K562 (cell line): ENCODE measurements at regions not wholly inside any gene's neighbourhood (a gene's known extent, or its start where the extent isn't known, plus 50 kb on each side); places are given as distances from the start of the nearest gene placed in this dataset.

ENCODE experiments used
- ARID3B ChIP-seq: fragments of 250-450 bp; sonication (Bioruptor Pico); IDR thresholded peaks from 2 replicates; pipeline ENCODE4 v1.4.0; 2020; ENCODE audit warnings: borderline replicate concordance
- BMI1 ChIP-seq: fragments of 150-350 bp; IDR thresholded peaks from 2 replicates; pipeline ENCODE4 v1.6.1; 2014; ENCODE audit warnings: low read length
- FOXJ2 ChIP-seq: fragments of 200-800 bp; sonication (Bioruptor generic); IDR thresholded peaks from 2 replicates; pipeline ENCODE4 v1.6.1; 2016; ENCODE audit warnings: missing genetic modification characterization, missing compliant biosample characterization
- HOMEZ ChIP-seq: fragments of 250-450 bp; sonication (Bioruptor Pico); IDR thresholded peaks from 2 replicates; pipeline ENCODE4 v1.4.0; 2020; ENCODE audit warnings: mild to moderate bottlenecking, moderate library complexity
- KDM1A ChIP-seq, 2 experiments: fragments of 450-650 bp; IDR thresholded peaks; 2 replicates each; pipeline ENCODE4 v1.6.1; 2016; ENCODE audit warnings: mild to moderate bottlenecking in 2 of 2
- KDM5B ChIP-seq: fragments of 200-600 bp; sonication (generic); IDR thresholded peaks from 2 replicates; pipeline ENCODE4 v1.6.1; 2012; ENCODE audit warnings: low read depth, mild to moderate bottlenecking, moderate library complexity, low read length, control low read depth, inconsistent platforms; ENCODE audit not compliant: insufficient replicate concordance
- NR4A1 ChIP-seq, 2 experiments: fragments of 250-450 bp in 1 of 2; fragments of 450-650 bp in 1 of 2; sonication (Bioruptor Pico) in 1 of 2; IDR thresholded peaks; 2 replicates each; pipeline versions ENCODE4 v1.4.0 to v1.6.1; 2016 to 2020; ENCODE audit warnings: mild to moderate bottlenecking in 2 of 2, missing compliant biosample characterization in 1 of 2, missing genetic modification characterization in 1 of 2, moderate library complexity in 1 of 2
- PHTF2 ChIP-seq: fragments of 250-450 bp; sonication (Bioruptor Pico); IDR thresholded peaks from 2 replicates; pipeline ENCODE4 v1.5.0; 2021; ENCODE audit warnings: mild to moderate bottlenecking
- RAD21 ChIP-seq, 2 experiments: fragments of 250-450 bp in 1 of 2; fragments of 450-650 bp in 1 of 2; sonication (Bioruptor Pico) in 1 of 2; formaldehyde crosslinking in 1 of 2; IDR thresholded peaks in 1 of 2; conservative IDR thresholded peaks in 1 of 2; 2 replicates each; pipeline versions ENCODE4 v1.4.0 to v1.8.0; 2020 to 2022; ENCODE audit warnings: mild to moderate bottlenecking in 2 of 2, moderate library complexity in 1 of 2
- TBL1XR1 ChIP-seq, 2 experiments: IDR thresholded peaks; 2 replicates each; pipeline ENCODE4 v1.6.1; 2012; ENCODE audit warnings: improper control_type of control experiment in 2 of 2, low read length in 2 of 2, mild to moderate bottlenecking in 1 of 2
- TEAD1 ChIP-seq, 2 experiments: fragments of 450-650 bp in 1 of 2; sonication (generic) in 1 of 2; formaldehyde crosslinking; IDR thresholded peaks; 2 replicates each; pipeline versions ENCODE4 v1.4.0 to v1.8.0; 2020 to 2022; ENCODE audit warnings: mild to moderate bottlenecking in 2 of 2, missing genetic modification reagents in 1 of 2
- USF2 ChIP-seq: sonication (generic); formaldehyde crosslinking; IDR thresholded peaks from 2 replicates; pipeline ENCODE4 v1.5.0; 2020; ENCODE audit warnings: missing genetic modification reagents
- ZBTB34 ChIP-seq: fragments of 250-450 bp; sonication (Bioruptor Pico); IDR thresholded peaks from 2 replicates; pipeline ENCODE4 v1.8.0; 2021; ENCODE audit warnings: mild to moderate bottlenecking, moderate library complexity
- ZC3H8 ChIP-seq: fragments of 450-650 bp; IDR thresholded peaks from 2 replicates; pipeline ENCODE4 v1.6.1; 2017
- ZNF263 ChIP-seq: sonication (generic); formaldehyde crosslinking; IDR thresholded peaks from 2 replicates; pipeline ENCODE4 v1.8.0; 2022; ENCODE audit warnings: mild to moderate bottlenecking, missing genetic modification reagents, borderline replicate concordance
- ZNF551 ChIP-seq: fragments of 250-450 bp; sonication (Bioruptor Pico); IDR thresholded peaks from 2 replicates; pipeline ENCODE4 v1.5.0; 2021; ENCODE audit warnings: mild to moderate bottlenecking, moderate library complexity
- TF ChIP-seq, protein P1 (sequence below): fragments of 250-450 bp; sonication (Bioruptor Pico); IDR thresholded peaks from 2 replicates; pipeline ENCODE4 v1.8.0; 2022; ENCODE audit warnings: inconsistent platforms

- peak; percentile 23 to 34; a peak in 1 of 4 replicates for TF ChIP-seq RAD21 (CRISPR knock-in tag; conservative IDR thresholded peaks at IDR 0.05 in 1 of 2, IDR thresholded peaks at IDR 0.05 in 1 of 2)
- no peak for TF ChIP-seq HOMEZ (CRISPR knock-in tag)
- peak; percentile 87 for TF ChIP-seq FOXJ2 (tag)
- TF ChIP-seq, protein P1, sequence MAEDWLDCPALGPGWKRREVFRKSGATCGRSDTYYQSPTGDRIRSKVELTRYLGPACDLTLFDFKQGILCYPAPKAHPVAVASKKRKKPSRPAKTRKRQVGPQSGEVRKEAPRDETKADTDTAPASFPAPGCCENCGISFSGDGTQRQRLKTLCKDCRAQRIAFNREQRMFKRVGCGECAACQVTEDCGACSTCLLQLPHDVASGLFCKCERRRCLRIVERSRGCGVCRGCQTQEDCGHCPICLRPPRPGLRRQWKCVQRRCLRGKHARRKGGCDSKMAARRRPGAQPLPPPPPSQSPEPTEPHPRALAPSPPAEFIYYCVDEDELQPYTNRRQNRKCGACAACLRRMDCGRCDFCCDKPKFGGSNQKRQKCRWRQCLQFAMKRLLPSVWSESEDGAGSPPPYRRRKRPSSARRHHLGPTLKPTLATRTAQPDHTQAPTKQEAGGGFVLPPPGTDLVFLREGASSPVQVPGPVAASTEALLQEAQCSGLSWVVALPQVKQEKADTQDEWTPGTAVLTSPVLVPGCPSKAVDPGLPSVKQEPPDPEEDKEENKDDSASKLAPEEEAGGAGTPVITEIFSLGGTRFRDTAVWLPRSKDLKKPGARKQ (CRISPR knock-in tag), result no peak
- peak in 1 of 2 experiments; percentile 32; a peak in 3 of 4 replicates for TF ChIP-seq KDM1A (IDR thresholded peaks at IDR 0.05)
- no peak for TF ChIP-seq NR4A1 (CRISPR knock-in tag; IDR thresholded peaks at IDR 0.05)
- TF ChIP-seq NR4A1 (tag; IDR thresholded peaks at IDR 0.05), result peak; percentile 66; the same call in 1 of the 2 replicates
- TF ChIP-seq PHTF2 (CRISPR knock-in tag), result no peak
- TF ChIP-seq BMI1, result no peak
- peak in 1 of 2 experiments; percentile 72; a peak in 2 of 4 replicates for TF ChIP-seq TBL1XR1 (IDR thresholded peaks at IDR 0.05; ENCODE audit: low read length in 2 of 2)
- TF ChIP-seq KDM5B, result peak; percentile 55
- TF ChIP-seq ZBTB34 (CRISPR knock-in tag), result no peak
- TF ChIP-seq ARID3B (CRISPR knock-in tag), result no peak
- TF ChIP-seq ZNF551, result no peak
- no peak for TF ChIP-seq ZC3H8
- TF ChIP-seq USF2, result peak; percentile 14; the same call in 1 of the 2 replicates
- no peak; the same call in 1 of the 2 replicates for TF ChIP-seq ZNF263
- peak; percentile 52 to 85; a peak in 2 of 4 replicates for TF ChIP-seq TEAD1 (CRISPR knock-in tag; IDR thresholded peaks at IDR 0.05)
Measured at GRCh38 chr5:91280362-91281269, 102.5 kb downstream of the ARRDC3 start (continued).
